ENCODE measurements at regions not wholly inside any gene's neighbourhood (a gene's known extent, or its start where the extent isn't known, plus 50 kb on each side); places are given as distances from the start of the nearest gene placed in this dataset.

GRCh38 chr3:117235304-117235703 is 525.7 kb downstream of the TUSC7 start (continued):
- TF ChIP-seq ZNF445 (CRISPR knock-in tag; IDR thresholded peaks at IDR 0.05; ENCODE audit: low read depth) (no peak), RBM39 (optimal IDR thresholded peaks at IDR 0.05; ENCODE audit: low read depth, low read length) (no peak)

DNA sequence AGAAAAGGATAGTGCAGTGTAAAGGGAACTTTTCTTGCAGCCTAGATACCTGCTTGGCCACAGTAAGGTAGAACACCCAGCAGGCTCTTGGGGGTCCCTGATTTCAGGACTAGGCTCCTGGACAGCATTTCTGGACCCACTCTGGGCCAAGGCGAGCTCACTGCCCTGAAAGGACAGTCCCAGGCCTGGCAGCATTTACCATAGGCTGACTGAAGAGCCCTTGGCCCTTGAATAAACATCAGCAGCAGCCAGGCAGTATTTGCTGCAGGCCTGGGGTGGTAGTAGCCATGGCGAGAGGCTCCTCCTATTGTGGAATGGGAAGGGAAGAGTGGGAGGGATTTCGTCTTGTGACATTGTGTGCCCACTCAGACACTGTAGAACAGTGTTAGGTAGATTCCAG is 529.2 kb downstream of the TUSC7 start:
- H3K9me3 ChIP-seq (replicated peaks; ENCODE audit: control insufficient read depth, insufficient read depth, low read depth, low read length), result no peaks in the 10 kb centered on the region
- H3K27ac ChIP-seq (ENCODE audit: extremely low read depth, low read depth, low read length), result no peak overlapping the region
- H3K4me3 ChIP-seq, result no peak overlapping the region
- ChIA-PET POLR2A (no interaction called here), CTCF (ENCODE audit: low intra/inter-chr PET ratio) (no interaction called here)
- in situ Hi-C loops (cut with MboI), result no loop called here
- no peaks in the 10 kb centered on the region for H3K9me1 ChIP-seq (ENCODE audit: control insufficient read depth, insufficient read depth, low read length)
- ATAC-seq (no peak), DNase-seq (ENCODE audit: extremely low read depth in 1 of 4, low spot score in 3 of 4) (no peak), FAIRE-seq (no peak)
- H3K9ac ChIP-seq (ENCODE audit: insufficient read depth in 1 of 2, low read depth in 2 of 2, low read length in 2 of 2), result no peak overlapping the region
- no peaks in the 10 kb centered on the region for H3K4me1 ChIP-seq (replicated peaks in 1 of 2; ENCODE audit: control insufficient read depth in 2 of 2, insufficient read depth in 2 of 2, low read length in 2 of 2)
- 0% methylated on average over 3 of the region's 3 CpGs for WGBS (ENCODE audit: insufficient coverage, low coverage, missing lambda C conversion rate)
- no peak overlapping the region for H2AFZ ChIP-seq (ENCODE audit: low read depth, low read length)
- TF ChIP-seq NELFE (IDR thresholded peaks at IDR 0.05; ENCODE audit: insufficient read depth, insufficient read length) (no peak), RAD51 (IDR thresholded peaks at IDR 0.05; ENCODE audit: borderline replicate concordance, low read depth) (no peak), ZNF668 (CRISPR knock-in tag; IDR thresholded peaks at IDR 0.05) (no peak), ZNF263 (CRISPR knock-in tag; IDR thresholded peaks at IDR 0.05; ENCODE audit: borderline replicate concordance) (no peak)
- TF ChIP-seq, protein P1, sequence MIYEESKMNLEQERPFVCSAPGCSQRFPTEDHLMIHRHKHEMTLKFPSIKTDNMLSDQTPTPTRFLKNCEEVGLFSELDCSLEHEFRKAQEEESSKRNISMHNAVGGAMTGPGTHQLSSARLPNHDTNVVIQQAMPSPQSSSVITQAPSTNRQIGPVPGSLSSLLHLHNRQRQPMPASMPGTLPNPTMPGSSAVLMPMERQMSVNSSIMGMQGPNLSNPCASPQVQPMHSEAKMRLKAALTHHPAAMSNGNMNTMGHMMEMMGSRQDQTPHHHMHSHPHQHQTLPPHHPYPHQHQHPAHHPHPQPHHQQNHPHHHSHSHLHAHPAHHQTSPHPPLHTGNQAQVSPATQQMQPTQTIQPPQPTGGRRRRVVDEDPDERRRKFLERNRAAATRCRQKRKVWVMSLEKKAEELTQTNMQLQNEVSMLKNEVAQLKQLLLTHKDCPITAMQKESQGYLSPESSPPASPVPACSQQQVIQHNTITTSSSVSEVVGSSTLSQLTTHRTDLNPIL (CRISPR knock-in tag; IDR thresholded peaks at IDR 0.05), result no peak
- H3K36me3 ChIP-seq (ENCODE audit: control insufficient read depth, insufficient read depth, low read length), result no peaks in the 10 kb centered on the region
- intact Hi-C loops (cut with micrococcal nuclease), result no loop called here
- H3K79me2 ChIP-seq (ENCODE audit: control insufficient read depth, insufficient read depth, low read length), result no peaks in the 10 kb centered on the region
- H3K4me2 ChIP-seq (ENCODE audit: insufficient read depth, low read length), result no peak overlapping the region
- no peaks in the 10 kb centered on the region for H3K27me3 ChIP-seq (ENCODE audit: control insufficient read depth in 2 of 2, insufficient read depth in 2 of 2, low read length in 2 of 2)
- BruUV-seq (replicated peaks), result no TSS peak
- H4K20me1 ChIP-seq (replicated peaks; ENCODE audit: control insufficient read depth, insufficient read depth, low read length), result no peaks in the 10 kb centered on the region

Data from K562 (cell line).